ENCODE measurements at regions not wholly inside any gene's neighbourhood (a gene's known extent, or its start where the extent isn't known, plus 50 kb on each side); places are given as distances from the start of the nearest gene placed in this dataset.

DNA sequence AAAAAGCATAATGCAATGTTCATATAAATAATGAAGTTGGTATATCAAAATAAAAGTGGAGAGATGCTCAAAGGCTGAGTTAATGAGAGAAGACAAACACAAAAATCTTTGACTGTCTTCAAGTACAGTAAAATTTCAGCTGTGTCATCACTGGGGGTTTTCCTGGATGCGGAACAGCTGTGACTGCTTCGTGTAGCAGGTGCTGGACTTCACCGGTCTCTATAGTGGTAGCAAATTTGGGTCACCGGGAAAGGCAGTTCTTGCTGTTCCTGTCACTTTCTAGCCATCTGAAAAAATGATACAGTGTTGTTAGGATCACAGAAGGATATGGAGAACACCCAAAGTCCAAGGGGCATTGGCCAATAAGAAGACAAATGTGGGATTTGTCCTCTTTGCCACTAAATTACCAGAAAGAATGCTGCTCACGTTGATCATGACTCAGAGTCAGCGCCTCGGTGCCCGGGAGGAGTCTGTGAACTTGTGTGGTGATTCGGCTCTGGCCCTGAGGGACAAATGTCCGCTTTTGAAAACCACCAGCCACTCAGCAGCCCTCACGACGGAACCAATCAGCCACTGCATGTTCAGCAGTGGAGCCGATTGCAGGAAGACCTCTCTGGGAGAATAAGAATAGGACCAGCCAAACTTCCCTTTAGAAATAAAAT, 230.1 kb upstream of the FAT1 start:
- DNase-seq (ENCODE audit: low read depth), result no peak
- TF ChIP-seq, protein P1, sequence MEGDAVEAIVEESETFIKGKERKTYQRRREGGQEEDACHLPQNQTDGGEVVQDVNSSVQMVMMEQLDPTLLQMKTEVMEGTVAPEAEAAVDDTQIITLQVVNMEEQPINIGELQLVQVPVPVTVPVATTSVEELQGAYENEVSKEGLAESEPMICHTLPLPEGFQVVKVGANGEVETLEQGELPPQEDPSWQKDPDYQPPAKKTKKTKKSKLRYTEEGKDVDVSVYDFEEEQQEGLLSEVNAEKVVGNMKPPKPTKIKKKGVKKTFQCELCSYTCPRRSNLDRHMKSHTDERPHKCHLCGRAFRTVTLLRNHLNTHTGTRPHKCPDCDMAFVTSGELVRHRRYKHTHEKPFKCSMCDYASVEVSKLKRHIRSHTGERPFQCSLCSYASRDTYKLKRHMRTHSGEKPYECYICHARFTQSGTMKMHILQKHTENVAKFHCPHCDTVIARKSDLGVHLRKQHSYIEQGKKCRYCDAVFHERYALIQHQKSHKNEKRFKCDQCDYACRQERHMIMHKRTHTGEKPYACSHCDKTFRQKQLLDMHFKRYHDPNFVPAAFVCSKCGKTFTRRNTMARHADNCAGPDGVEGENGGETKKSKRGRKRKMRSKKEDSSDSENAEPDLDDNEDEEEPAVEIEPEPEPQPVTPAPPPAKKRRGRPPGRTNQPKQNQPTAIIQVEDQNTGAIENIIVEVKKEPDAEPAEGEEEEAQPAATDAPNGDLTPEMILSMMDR (IDR thresholded peaks at IDR 0.05; ENCODE audit: low read depth, low read length, missing control alignments), result no peak
- no peak overlapping the region for H3K4me3 ChIP-seq (ENCODE audit: low read depth, low read length)

DNA sequence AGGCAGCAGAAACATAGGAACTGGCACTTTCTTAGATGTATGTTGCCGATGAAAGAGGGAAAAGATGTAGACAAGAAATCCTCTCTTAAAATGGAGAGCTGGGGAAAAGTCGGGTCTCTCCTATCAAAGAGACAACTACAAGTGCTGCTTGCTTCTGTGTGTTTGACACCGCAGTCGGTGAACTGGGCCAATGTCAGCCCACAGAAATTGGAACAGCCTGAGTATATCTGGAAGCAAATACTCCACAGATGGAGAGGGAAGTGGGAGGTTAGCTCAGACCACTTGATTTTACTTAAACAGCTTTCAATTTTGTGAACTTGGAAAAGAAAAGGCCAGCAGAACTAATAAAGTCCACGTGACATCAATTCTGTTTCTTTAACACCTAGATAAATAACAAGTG, 230.9 kb upstream of the FAT1 start:
- H3K4me3 ChIP-seq (ENCODE audit: low read depth, low read length), result no peak overlapping the region
- DNase-seq (ENCODE audit: low read depth), result no peak
- TF ChIP-seq, protein P1 (IDR thresholded peaks at IDR 0.05; ENCODE audit: low read depth, low read length, missing control alignments), result no peak

DNA sequence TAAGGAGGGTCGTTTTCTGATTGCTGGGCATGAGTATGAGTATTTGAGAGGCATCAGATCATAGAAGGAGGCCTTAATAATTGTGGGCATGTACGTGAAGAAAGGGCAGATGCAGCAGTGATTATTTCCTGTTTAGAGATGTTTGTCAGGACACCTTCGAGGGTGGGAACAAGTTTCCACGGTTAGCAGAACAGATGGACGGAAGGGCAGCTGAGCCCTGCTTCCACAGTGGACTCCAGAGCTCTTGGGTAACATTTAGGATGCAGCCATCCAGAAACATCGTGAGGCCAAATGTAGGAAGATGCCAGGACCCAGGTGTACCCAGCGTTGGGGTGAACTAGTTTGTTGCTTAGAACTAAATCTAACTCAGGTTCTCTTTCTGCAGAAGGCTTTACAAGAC, 231.3 kb upstream of the FAT1 start:
- TF ChIP-seq, protein P1 (IDR thresholded peaks at IDR 0.05; ENCODE audit: low read depth, low read length, missing control alignments), result no peak
- DNase-seq (ENCODE audit: low read depth), result no peak
- H3K4me3 ChIP-seq (ENCODE audit: low read depth, low read length), result no peak overlapping the region

DNA sequence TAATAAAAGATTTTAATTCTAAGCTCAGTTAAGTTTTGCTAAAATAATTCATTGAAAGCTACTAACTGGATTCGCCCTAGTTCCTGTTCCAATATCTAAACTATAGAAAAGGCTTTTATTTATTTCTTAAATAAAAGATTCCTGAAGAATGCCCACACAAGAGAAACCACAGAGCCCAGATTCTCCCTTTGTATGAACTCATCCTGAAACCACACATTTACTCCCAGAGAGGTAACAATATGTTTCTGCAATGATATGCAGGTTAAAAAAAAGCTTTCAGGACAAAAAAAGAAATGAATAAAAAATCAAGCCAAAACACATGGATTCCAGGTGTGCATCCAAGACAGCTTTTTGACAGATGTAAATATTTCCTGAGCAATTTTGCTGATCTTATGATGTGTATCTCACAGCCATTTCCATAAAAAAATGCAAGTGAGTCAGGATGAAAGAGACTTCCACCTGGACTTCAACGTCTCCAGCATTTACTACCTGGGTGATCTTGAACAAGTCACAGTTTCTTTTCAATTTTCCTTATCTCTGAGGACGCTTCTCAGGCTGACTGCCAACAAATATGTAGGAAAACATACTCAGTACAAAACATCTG, 234.4 kb upstream of the FAT1 start:
- no peak for DNase-seq (ENCODE audit: low read depth)
- TF ChIP-seq, protein P1 (IDR thresholded peaks at IDR 0.05; ENCODE audit: low read depth, low read length, missing control alignments), result no peak
- H3K4me3 ChIP-seq (ENCODE audit: low read depth, low read length), result no peak overlapping the region

DNA sequence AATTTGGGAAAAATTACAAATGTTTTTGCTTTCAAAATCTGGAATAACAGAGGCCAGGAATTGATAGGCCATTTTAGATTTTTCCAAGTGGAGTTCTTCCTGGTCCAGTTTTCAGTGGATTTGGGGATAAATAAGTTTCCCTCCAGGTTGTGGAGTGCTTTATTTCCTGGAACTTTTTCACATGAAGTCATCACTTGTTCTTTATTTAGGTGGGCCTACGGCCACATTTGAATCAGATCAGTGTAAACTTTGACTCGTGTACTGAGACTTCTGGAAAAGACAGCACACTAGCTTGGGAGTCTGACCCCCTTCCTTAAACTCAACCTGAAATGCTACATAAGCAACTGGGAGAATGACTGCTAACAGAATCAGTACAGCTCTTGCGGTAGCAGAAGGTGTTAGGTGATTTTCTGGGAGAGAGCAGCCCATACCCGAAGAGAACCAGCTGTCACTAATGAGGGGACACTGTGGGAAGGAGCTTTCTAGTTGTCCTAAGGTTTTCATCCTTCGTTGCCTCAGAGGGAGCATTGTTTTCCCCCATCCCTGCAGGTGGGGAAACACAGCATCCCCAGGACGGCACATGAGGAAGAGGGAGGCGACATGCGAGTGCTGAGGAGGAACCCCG, 235.2 kb upstream of the FAT1 start:
- TF ChIP-seq, protein P1 (IDR thresholded peaks at IDR 0.05; ENCODE audit: low read depth, low read length, missing control alignments), result no peak
- DNase-seq (ENCODE audit: low read depth), result no peak
- H3K4me3 ChIP-seq (ENCODE audit: low read depth, low read length), result no peak overlapping the region

DNA sequence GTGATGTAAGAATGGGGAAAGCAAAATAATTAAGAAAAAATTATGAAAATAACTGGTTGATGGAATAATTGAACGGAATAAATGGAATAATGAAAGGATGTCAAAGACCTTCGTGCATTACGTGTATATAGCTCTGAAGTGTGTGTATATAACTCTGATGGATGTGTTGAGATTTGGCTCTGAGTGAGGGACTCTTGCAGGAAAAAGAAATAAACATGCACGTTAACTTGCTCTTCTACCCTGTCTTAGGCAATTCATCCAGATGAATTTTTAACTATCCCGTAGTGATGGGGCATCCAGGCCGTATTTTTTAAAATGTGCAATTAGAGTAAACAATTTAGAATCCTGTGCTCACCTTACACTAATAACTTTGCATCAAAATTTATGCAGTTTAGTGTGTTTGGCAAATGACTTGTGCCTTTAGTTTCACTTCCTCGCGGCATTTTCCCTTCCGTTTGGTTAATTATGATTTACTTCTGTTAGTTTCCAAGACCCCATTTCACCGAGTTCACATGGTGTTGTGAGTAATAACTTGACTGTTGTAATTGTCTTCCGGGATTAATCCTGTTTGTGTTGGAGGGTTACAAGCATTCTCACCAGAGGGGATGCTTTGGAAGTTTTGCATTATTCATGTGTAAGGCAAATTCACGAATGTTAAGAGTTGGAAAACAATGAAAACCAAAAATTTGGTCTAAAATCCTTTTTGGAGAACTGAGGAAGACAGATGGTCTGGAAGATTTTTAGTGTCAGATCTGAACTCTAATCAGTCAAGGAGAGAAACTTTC, 256.5 kb upstream of the FAT1 start:
- no peak for DNase-seq (ENCODE audit: low read depth)
- no peak overlapping the region for H3K4me3 ChIP-seq (ENCODE audit: low read depth, low read length)
- TF ChIP-seq, protein P1 (IDR thresholded peaks at IDR 0.05; ENCODE audit: low read depth, low read length, missing control alignments), result no peak
